HG02840 (cell line): ENCODE measurements at regions not wholly inside any gene's neighbourhood (a gene's known extent, or its start where the extent isn't known, plus 50 kb on each side); places are given as distances from the start of the nearest gene placed in this dataset.
"Not testable (repeated sequence)": the region's sequence is repeated elsewhere in the genome, so short reads cannot be mapped to it uniquely, and the experiment has no call there.

Experiments
- ATAC-seq: cut with Tn5 transposase; IDR thresholded peaks from one replicate; pipeline ENCODE4 v1.9.1; 2021; ENCODE audit warnings: mild to moderate bottlenecking, moderate library complexity, moderate number of reproducible peaks; ENCODE audit not compliant: unreplicated experiment, low FRiP score

GRCh38 chr11:110856340-110856739 lies 144.1 kb upstream of the ARHGAP20 start:
- no peak for ATAC-seq

- ATAC-seq, result no peak
These were observed 143.0 kb upstream of the ARHGAP20 start for GRCh38 chr11:110855191-110855590.

GRCh38 chr11:110852921-110853490 lies 140.8 kb upstream of the ARHGAP20 start:
- ATAC-seq, result no peak

- no peak for ATAC-seq
These were observed 138.6 kb upstream of the ARHGAP20 start for GRCh38 chr11:110850846-110851245.

- not testable (repeated sequence) for ATAC-seq
These were observed 130.8 kb upstream of the ARHGAP20 start for GRCh38 chr11:110843053-110843452.

- no peak for ATAC-seq
These were observed 126.6 kb upstream of the ARHGAP20 start for GRCh38 chr11:110838808-110839207.

- ATAC-seq, result no peak
These were observed 125.4 kb upstream of the ARHGAP20 start for GRCh38 chr11:110837603-110838002.

GRCh38 chr11:110835106-110835505 lies 122.9 kb upstream of the ARHGAP20 start:
- ATAC-seq, result no peak

GRCh38 chr11:110833033-110833484 lies 120.8 kb upstream of the ARHGAP20 start:
- ATAC-seq, result no peak

GRCh38 chr11:110832539-110832938 lies 120.3 kb upstream of the ARHGAP20 start:
- ATAC-seq, result no peak

GRCh38 chr11:110832080-110832479 lies 119.8 kb upstream of the ARHGAP20 start:
- ATAC-seq, result no peak

- ATAC-seq, result no peak
These were observed 118.5 kb upstream of the ARHGAP20 start for GRCh38 chr11:110830747-110831146.

- ATAC-seq, result no peak
These were observed 118.1 kb upstream of the ARHGAP20 start for GRCh38 chr11:110830344-110830743.

- ATAC-seq, result no peak
These were observed 117.6 kb upstream of the ARHGAP20 start for GRCh38 chr11:110829873-110830272.

GRCh38 chr11:110828086-110828485 lies 115.8 kb upstream of the ARHGAP20 start:
- ATAC-seq, result no peak

- no peak for ATAC-seq
These were observed 115.0 kb upstream of the ARHGAP20 start for GRCh38 chr11:110827276-110827675.

- no peak for ATAC-seq
These were observed 112.8 kb upstream of the ARHGAP20 start for GRCh38 chr11:110824912-110825620.

GRCh38 chr11:110818032-110818687 lies 105.9 kb upstream of the ARHGAP20 start:
- ATAC-seq, result no peak

- ATAC-seq, result no peak
These were observed 100.0 kb upstream of the ARHGAP20 start for GRCh38 chr11:110812086-110812733.

- no peak for ATAC-seq
These were observed 97.4 kb upstream of the ARHGAP20 start for GRCh38 chr11:110809417-110810199.
